ENCODE measurements at regions not wholly inside any gene's neighbourhood (a gene's known extent, or its start where the extent isn't known, plus 50 kb on each side); places are given as distances from the start of the nearest gene placed in this dataset.

GRCh38 chr4:156559346-156559745, 412.3 kb downstream of the PDGFC start:
- TF ChIP-seq CTCF (IDR thresholded peaks at IDR 0.05; ENCODE audit: unreplicated experiment): no peak
- Mint-ChIP-seq H3K27me3 (no peaks in the 10 kb centered on the region), H3K9me3 (ENCODE audit: low read depth) (peaks cover 5% of the 10 kb centered on the region), H3K27ac (no peak overlapping the region), H3K4me3 (ENCODE audit: low read depth) (no peak overlapping the region), H3K36me3 (ENCODE audit: insufficient read depth) (no peaks in the 10 kb centered on the region), H3K4me1 (ENCODE audit: low read depth) (peaks cover 12% of the 10 kb centered on the region)
- DNase-seq (ENCODE audit: low spot score, unreplicated experiment): no peak

DNA sequence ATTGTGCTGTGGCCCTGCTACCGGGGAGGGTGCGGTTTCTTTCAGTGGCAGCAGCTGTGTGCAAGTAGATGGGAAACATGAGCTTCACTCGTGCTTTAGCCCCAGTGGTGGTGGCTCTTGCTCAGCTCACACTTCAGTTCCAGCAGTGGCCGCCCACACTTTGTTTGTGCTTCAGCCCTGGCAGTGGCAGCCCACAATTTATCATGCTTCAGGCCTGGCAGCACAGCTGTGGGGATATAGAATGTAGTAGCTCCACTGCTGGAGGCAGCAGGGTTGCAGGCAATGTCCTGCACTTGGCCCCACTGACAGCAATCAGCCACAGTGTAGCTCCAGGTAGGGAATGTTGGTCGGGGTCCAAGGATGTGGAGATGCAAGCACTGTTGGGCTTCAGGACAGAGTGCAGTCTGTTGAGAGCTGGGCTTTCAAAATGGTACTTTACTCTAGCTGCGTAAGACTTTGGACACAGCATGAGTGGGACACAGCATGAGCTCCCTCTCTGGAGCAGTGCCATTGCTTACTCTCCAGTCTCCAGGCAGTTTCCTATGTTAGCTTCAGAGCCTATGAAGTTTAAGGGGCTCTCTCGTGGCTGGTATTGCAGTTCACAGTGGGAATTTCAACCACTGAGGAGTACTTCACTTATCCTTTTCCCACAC, 413.1 kb downstream of the PDGFC start:
- no peak overlapping the region for H3K27ac Mint-ChIP-seq
- DNase-seq (ENCODE audit: low spot score, unreplicated experiment): no peak
- no peak overlapping the region for H3K4me3 Mint-ChIP-seq (ENCODE audit: low read depth)
- no peak for TF ChIP-seq CTCF (IDR thresholded peaks at IDR 0.05; ENCODE audit: unreplicated experiment)
- H3K36me3 Mint-ChIP-seq (ENCODE audit: insufficient read depth): no peaks in the 10 kb centered on the region
- H3K4me1 Mint-ChIP-seq (ENCODE audit: low read depth): peaks cover 10% of the 10 kb centered on the region
- H3K9me3 Mint-ChIP-seq (ENCODE audit: low read depth): peaks cover 5% of the 10 kb centered on the region
- H3K27me3 Mint-ChIP-seq: no peaks in the 10 kb centered on the region

- no peak for TF ChIP-seq CTCF (IDR thresholded peaks at IDR 0.05; ENCODE audit: unreplicated experiment)
- H3K27me3 Mint-ChIP-seq: no peaks in the 10 kb centered on the region
- H3K4me3 Mint-ChIP-seq (ENCODE audit: low read depth): no peak overlapping the region
- no peaks in the 10 kb centered on the region for H3K36me3 Mint-ChIP-seq (ENCODE audit: insufficient read depth)
- H3K4me1 Mint-ChIP-seq (ENCODE audit: low read depth): peaks cover 10% of the 10 kb centered on the region
- peak overlapping the region; percentile 31 for H3K27ac Mint-ChIP-seq
- no peak for DNase-seq (ENCODE audit: low spot score, unreplicated experiment)
- H3K9me3 Mint-ChIP-seq (ENCODE audit: low read depth): peaks cover 5% of the 10 kb centered on the region
Observed at GRCh38 chr4:156557920-156558319, 413.7 kb downstream of the PDGFC start.

- Mint-ChIP-seq H3K27ac (no peak overlapping the region), H3K27me3 (no peaks in the 10 kb centered on the region), H3K4me3 (ENCODE audit: low read depth) (no peak overlapping the region), H3K4me1 (ENCODE audit: low read depth) (peaks cover 10% of the 10 kb centered on the region), H3K9me3 (ENCODE audit: low read depth) (peaks cover 12% of the 10 kb centered on the region), H3K36me3 (ENCODE audit: insufficient read depth) (no peaks in the 10 kb centered on the region)
- no peak for TF ChIP-seq CTCF (IDR thresholded peaks at IDR 0.05; ENCODE audit: unreplicated experiment)
- DNase-seq (ENCODE audit: low spot score, unreplicated experiment): no peak
Observed at GRCh38 chr4:156556336-156556735, 415.3 kb downstream of the PDGFC start.

GRCh38 chr4:156553659-156554058, 417.9 kb downstream of the PDGFC start:
- no peak for DNase-seq (ENCODE audit: low spot score, unreplicated experiment)
- no peak overlapping the region for H3K4me3 Mint-ChIP-seq (ENCODE audit: low read depth)
- H3K36me3 Mint-ChIP-seq (ENCODE audit: insufficient read depth): no peaks in the 10 kb centered on the region

More at GRCh38 chr4:156553659-156554058, 417.9 kb downstream of the PDGFC start:
- H3K27me3 Mint-ChIP-seq: no peaks in the 10 kb centered on the region
- no peaks in the 10 kb centered on the region for H3K4me1 Mint-ChIP-seq (ENCODE audit: low read depth)
- no peak for TF ChIP-seq CTCF (IDR thresholded peaks at IDR 0.05; ENCODE audit: unreplicated experiment)
- H3K9me3 Mint-ChIP-seq (ENCODE audit: low read depth): peaks cover 13% of the 10 kb centered on the region
- H3K27ac Mint-ChIP-seq: no peak overlapping the region

All from progenitor cell of endocrine pancreas (in vitro differentiated cells).